ENCODE measurements at regions not wholly inside any gene's neighbourhood (a gene's known extent, or its start where the extent isn't known, plus 50 kb on each side); places are given as distances from the start of the nearest gene placed in this dataset.

DNA sequence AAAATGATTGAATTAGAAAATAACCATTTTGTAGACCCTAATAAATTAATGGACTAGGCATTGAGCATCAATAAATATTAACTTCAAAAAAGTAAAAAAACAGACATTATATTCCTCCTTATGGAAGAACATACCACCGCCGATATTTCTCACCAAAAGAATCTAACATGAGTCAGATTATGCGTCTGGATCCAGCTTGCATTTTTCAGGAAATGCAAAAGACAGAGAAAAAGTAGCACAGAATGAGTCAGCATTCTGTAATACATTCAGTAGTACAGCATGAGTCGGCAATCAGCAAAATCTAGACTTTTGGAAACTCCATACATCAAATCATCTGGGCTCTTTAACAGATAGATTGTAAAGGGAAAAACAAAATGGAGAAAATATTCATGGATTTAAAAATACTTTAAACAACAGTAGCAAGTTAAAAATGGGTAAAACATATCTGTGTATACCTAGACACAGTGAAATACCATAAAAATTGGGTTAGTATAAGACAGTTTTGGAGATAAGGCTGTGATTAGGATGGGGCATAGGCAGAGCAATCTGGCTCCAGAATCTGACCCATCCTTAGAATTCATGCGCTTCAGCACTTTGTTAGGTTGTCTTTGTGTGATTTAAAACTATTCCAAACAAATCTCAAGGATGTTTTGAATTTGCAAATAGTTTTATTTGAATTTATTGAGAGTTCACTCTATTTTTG, 633.0 kb upstream of the FAM241A start:
- TF ChIP-seq CTCF (conservative IDR thresholded peaks at IDR 0.05; ENCODE audit: low read depth, low read length) (no peak), POLR2A (IDR thresholded peaks at IDR 0.05; ENCODE audit: low read depth, low read length) (no peak), BHLHE40 (IDR thresholded peaks at IDR 0.05; ENCODE audit: low read depth, low read length) (no peak), CEBPB (IDR thresholded peaks at IDR 0.05; ENCODE audit: low read depth, low read length) (peak; percentile 59), CHD1 (IDR thresholded peaks at IDR 0.05; ENCODE audit: low read depth, low read length) (no peak), FOS (IDR thresholded peaks at IDR 0.05; ENCODE audit: low read depth, low read length) (peak; percentile 88), RAD21 (IDR thresholded peaks at IDR 0.05; ENCODE audit: low read length) (no peak), MAFK (IDR thresholded peaks at IDR 0.05; ENCODE audit: low read depth, low read length) (peak; percentile 95), SMC3 (IDR thresholded peaks at IDR 0.05; ENCODE audit: low read depth, low read length) (no peak)

Data from IMR-90 (cell line).